Endothelial cell of umbilical vein (primary cell): ENCODE measurements at regions not wholly inside any gene's neighbourhood (a gene's known extent, or its start where the extent isn't known, plus 50 kb on each side); places are given as distances from the start of the nearest gene placed in this dataset.

Source experiments
- BruUV-seq: library from RNA; stranded (reverse); fragments of 400-500 nt; replicated peaks from 2 replicates; lab custom pipeline; 2021; lab: Mats Ljungman, UMichigan
- CTCF ChIA-PET: fragments of 300-600, 350-600 bp; sonication (Branson Sonifier 250); formaldehyde crosslinking; loops from one replicate; lab custom pipeline; 2021; ENCODE audit warnings: antibody characterized with exemption, inconsistent platforms; lab: Charles Lee
- POLR2A ChIA-PET: fragments of 300-600, 350-600 bp; sonication (Branson Sonifier 250); formaldehyde crosslinking; loops from one replicate; lab custom pipeline; 2021; ENCODE audit warnings: antibody characterized with exemption, inconsistent platforms; lab: Charles Lee
- DNase-seq: peaks from one replicate; pipeline ENCODE4 v3.0.0-alpha.2; 2011; ENCODE audit warnings: low read depth, low spot score
- FAIRE-seq: peaks from 2 replicates; lab custom pipeline; 2011; peaks lifted over from hg19 to GRCh38; lab: Jason Lieb, UNC
- H2AFZ ChIP-seq: 2 replicates; pipeline ENCODE4 v1.6.0; 2012; ENCODE audit warnings: low read depth, low read length, control low read depth, inconsistent platforms
- H3K27ac ChIP-seq: 2 replicates; pipeline ENCODE4 v1.5.1; 2011; ENCODE audit warnings: low read depth, mild to moderate bottlenecking, control low read depth, low read length, moderate library complexity; ENCODE audit not compliant: insufficient read depth
- H3K27me3 ChIP-seq, 2 experiments: 2 replicates each; pipeline versions ENCODE4 v1.6.0 to v1.6.1; 2011; ENCODE audit warnings: low read length in 2 of 2, mixed read lengths in 1 of 2; ENCODE audit not compliant: control insufficient read depth in 2 of 2, insufficient read depth in 2 of 2
- H3K36me3 ChIP-seq, 2 experiments: 2 replicates in 1 of 2; 3 replicates in 1 of 2; pipeline ENCODE4 v1.5.1; 2011; ENCODE audit warnings: low read length in 2 of 2, mild to moderate bottlenecking in 1 of 2, moderate library complexity in 1 of 2; ENCODE audit not compliant: control insufficient read depth in 2 of 2, insufficient read depth in 2 of 2; ENCODE audit errors: extremely low read depth in 1 of 2
- H3K4me1 ChIP-seq: 3 replicates; pipeline ENCODE4 v1.5.1; 2011; ENCODE audit warnings: mild to moderate bottlenecking, low read length; ENCODE audit not compliant: control insufficient read depth, insufficient read depth; ENCODE audit errors: extremely low read depth
- H3K4me2 ChIP-seq: 2 replicates; pipeline ENCODE4 v1.6.1; 2011; ENCODE audit warnings: low read length, control low read depth, mixed read lengths; ENCODE audit not compliant: insufficient read depth
- H3K4me3 ChIP-seq, 3 experiments: fragments of 200-600 bp in 1 of 3; sonication (generic), shearing (Covaris generic) in 1 of 3; replicated peaks in 1 of 3; 2 replicates each; pipeline ENCODE4 v1.5.1; 2011 to 2016; ENCODE audit warnings: control low read depth in 3 of 3, low read length in 3 of 3, mild to moderate bottlenecking in 2 of 3, inconsistent platforms in 1 of 3, low read depth in 1 of 3, moderate library complexity in 1 of 3; ENCODE audit not compliant: insufficient read depth in 1 of 3
- H3K79me2 ChIP-seq: 2 replicates; pipeline ENCODE4 v1.6.0; 2012; ENCODE audit warnings: low read length, inconsistent platforms; ENCODE audit not compliant: control insufficient read depth, insufficient read depth
- H3K9ac ChIP-seq: replicated peaks from 2 replicates; pipeline ENCODE3; 2011; ENCODE audit warnings: low read length, control low read depth; ENCODE audit not compliant: insufficient read depth; ENCODE audit errors: extremely low read depth
- H3K9me1 ChIP-seq: replicated peaks from 3 replicates; pipeline ENCODE4 v1.6.0; 2011; ENCODE audit warnings: mild to moderate bottlenecking, low read length; ENCODE audit not compliant: control insufficient read depth, insufficient read depth; ENCODE audit errors: extremely low read depth
- H3K9me3 ChIP-seq: replicated peaks from 2 replicates; pipeline ENCODE4 v1.5.1; 2012; ENCODE audit warnings: low read length, inconsistent platforms; ENCODE audit not compliant: control insufficient read depth, insufficient read depth
- H4K20me1 ChIP-seq: replicated peaks from 2 replicates; pipeline ENCODE3; 2011; ENCODE audit warnings: mild to moderate bottlenecking, low read length; ENCODE audit not compliant: control insufficient read depth, insufficient read depth; ENCODE audit errors: extremely low read depth
- EZH2 ChIP-seq: IDR thresholded peaks from 2 replicates; pipeline ENCODE4 v1.6.1; 2012; ENCODE audit warnings: borderline replicate concordance, low read depth, mild to moderate bottlenecking, moderate library complexity, low read length, inconsistent platforms; ENCODE audit not compliant: severe bottlenecking
- FOS ChIP-seq: IDR thresholded peaks from 2 replicates; pipeline ENCODE4 v1.6.1; 2011; ENCODE audit warnings: mild to moderate bottlenecking, low read length, moderate library complexity, borderline replicate concordance; ENCODE audit not compliant: insufficient read depth
- GATA2 ChIP-seq: IDR thresholded peaks from 2 replicates; pipeline ENCODE4 v1.7.0; 2011; ENCODE audit warnings: low read depth, mild to moderate bottlenecking, moderate library complexity, mixed read lengths, low read length; ENCODE audit not compliant: insufficient read length, insufficient read depth
- JUN ChIP-seq: IDR thresholded peaks from 2 replicates; pipeline ENCODE4 v1.6.1; 2011; ENCODE audit warnings: borderline replicate concordance, low read depth; ENCODE audit not compliant: insufficient read length, insufficient read depth
- MYC ChIP-seq: IDR thresholded peaks from one replicate; pipeline ENCODE4 v1.6.1; 2011; ENCODE audit warnings: mild to moderate bottlenecking, low read depth, low read length
- POLR2A ChIP-seq: IDR thresholded peaks from 2 replicates; pipeline ENCODE4 v1.6.1; 2012; ENCODE audit warnings: low read depth, mild to moderate bottlenecking, control low read depth, low read length
- POLR2AphosphoS5 ChIP-seq: IDR thresholded peaks from 2 replicates; pipeline ENCODE4 v1.6.1; 2012; ENCODE audit warnings: low read depth, mild to moderate bottlenecking, control low read depth, low read length, moderate library complexity; ENCODE audit not compliant: insufficient read depth
- dilution Hi-C: fragments of 300-500 bp; cut with MboI; formaldehyde crosslinking; loops from one replicate; pipeline ENCODE4 v1.15.0; 2019; ENCODE audit warnings: low sequenced_read_pairs; ENCODE audit not compliant: extremely low pct_ligation_motif_present
- intact Hi-C: fragments of 100-400 bp; cut with micrococcal nuclease; formaldehyde crosslinking; loops from one replicate; pipeline ENCODE4 v1.10.0; 2022
- TF ChIP-seq, protein P1 (sequence below), 2 donors: IDR thresholded peaks; 1 replicate in 1 of 2; 2 replicates in 1 of 2; pipeline ENCODE4 v1.5.1; 2011; ENCODE audit warnings: low read length in 2 of 2, mild to moderate bottlenecking in 2 of 2, moderate library complexity in 2 of 2, control low read depth in 1 of 2, inconsistent platforms in 1 of 2, low read depth in 1 of 2; ENCODE audit not compliant: insufficient read depth in 1 of 2; ENCODE audit errors: extremely low read depth in 1 of 2
- TF ChIP-seq, protein P2 (sequence below): IDR thresholded peaks from 2 replicates; pipeline ENCODE4 v1.6.1; 2011; ENCODE audit not compliant: insufficient read depth, insufficient read length

DNA sequence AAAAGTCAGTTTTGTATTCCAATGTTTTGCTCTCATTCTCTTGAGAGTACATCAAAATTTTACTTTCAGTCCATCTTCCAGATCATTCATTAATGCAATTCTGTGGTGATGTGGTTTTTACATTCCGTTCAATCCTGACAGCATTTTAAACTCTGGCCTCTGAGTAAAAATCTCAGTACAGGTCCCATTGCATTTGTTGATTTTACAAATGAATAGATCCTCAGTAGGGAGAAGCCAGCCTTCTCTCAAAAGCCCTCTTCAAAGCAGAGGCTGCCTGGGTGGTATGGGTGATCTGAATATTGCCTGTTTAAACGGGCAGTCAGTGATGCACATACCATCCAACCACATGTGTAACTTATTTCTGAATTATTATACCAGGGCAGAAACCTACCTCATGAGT is 72.5 kb upstream of the TSC22D2 start:
- no TSS peak for BruUV-seq
- no peak overlapping the region for H3K27ac ChIP-seq
- intact Hi-C loops, result no loop called here
- DNase-seq (no peak), FAIRE-seq (no peak)
- H3K9ac ChIP-seq, result no peak overlapping the region
- CTCF ChIA-PET, result no interaction called here
- no peaks in the 10 kb centered on the region for H4K20me1 ChIP-seq
- H3K4me2 ChIP-seq, result no peak overlapping the region
- peaks cover 11% of the 10 kb centered on the region for H3K4me1 ChIP-seq
- H2AFZ ChIP-seq, result no peak overlapping the region
- TF ChIP-seq FOS (no peak), JUN (no peak), MYC (no peak), POLR2AphosphoS5 (no peak), POLR2A (no peak)
- TF ChIP-seq, protein P1, sequence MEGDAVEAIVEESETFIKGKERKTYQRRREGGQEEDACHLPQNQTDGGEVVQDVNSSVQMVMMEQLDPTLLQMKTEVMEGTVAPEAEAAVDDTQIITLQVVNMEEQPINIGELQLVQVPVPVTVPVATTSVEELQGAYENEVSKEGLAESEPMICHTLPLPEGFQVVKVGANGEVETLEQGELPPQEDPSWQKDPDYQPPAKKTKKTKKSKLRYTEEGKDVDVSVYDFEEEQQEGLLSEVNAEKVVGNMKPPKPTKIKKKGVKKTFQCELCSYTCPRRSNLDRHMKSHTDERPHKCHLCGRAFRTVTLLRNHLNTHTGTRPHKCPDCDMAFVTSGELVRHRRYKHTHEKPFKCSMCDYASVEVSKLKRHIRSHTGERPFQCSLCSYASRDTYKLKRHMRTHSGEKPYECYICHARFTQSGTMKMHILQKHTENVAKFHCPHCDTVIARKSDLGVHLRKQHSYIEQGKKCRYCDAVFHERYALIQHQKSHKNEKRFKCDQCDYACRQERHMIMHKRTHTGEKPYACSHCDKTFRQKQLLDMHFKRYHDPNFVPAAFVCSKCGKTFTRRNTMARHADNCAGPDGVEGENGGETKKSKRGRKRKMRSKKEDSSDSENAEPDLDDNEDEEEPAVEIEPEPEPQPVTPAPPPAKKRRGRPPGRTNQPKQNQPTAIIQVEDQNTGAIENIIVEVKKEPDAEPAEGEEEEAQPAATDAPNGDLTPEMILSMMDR (IDR thresholded peaks at IDR 0.05; ENCODE audit: extremely low read depth in 1 of 2, insufficient read depth in 1 of 2, low read depth in 1 of 2, low read length in 2 of 2), result no peak
- H3K79me2 ChIP-seq, result no peaks in the 10 kb centered on the region
- dilution Hi-C loops, result no loop called here
- no peak overlapping the region for H3K4me3 ChIP-seq
- H3K27me3 ChIP-seq, result no peaks in the 10 kb centered on the region
- no peaks in the 10 kb centered on the region for H3K9me1 ChIP-seq
- POLR2A ChIA-PET, result no interaction called here
- H3K36me3 ChIP-seq, result no peaks in the 10 kb centered on the region
- H3K9me3 ChIP-seq, result no peaks in the 10 kb centered on the region

DNA sequence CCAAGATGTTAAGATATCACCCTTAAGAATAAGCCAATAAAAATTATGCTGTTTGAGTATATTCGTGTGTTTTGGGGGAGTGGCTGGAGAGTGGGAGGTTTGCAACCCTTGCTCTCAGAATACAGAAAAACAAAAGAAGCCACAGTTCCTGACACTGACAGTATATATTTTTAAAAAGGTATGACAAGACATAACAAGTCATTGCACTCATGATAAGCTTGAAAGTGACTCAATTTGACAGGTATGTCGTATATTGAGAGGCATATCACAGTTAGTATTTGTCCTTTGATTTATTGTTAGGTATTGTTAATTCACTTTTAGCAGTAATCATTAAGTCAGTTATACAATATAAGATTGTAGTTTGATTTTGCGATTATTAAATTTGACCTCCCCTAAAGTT is 73.1 kb upstream of the TSC22D2 start:
- FAIRE-seq, result no peak
- Histone ChIP-seq H3K27me3 (no peaks in the 10 kb centered on the region), H3K9me3 (no peaks in the 10 kb centered on the region), H2AFZ (no peak overlapping the region), H3K4me1 (peaks cover 11% of the 10 kb centered on the region), H3K36me3 (no peaks in the 10 kb centered on the region), H4K20me1 (no peaks in the 10 kb centered on the region), H3K27ac (no peak overlapping the region), H3K4me3 (no peak overlapping the region), H3K9ac (no peak overlapping the region), H3K4me2 (no peak overlapping the region), H3K9me1 (no peaks in the 10 kb centered on the region), H3K79me2 (no peaks in the 10 kb centered on the region)
- DNase-seq, result no peak
- no TSS peak for BruUV-seq
- intact Hi-C loops (no loop called here), dilution Hi-C loops (no loop called here)
- POLR2A ChIA-PET, result no interaction called here
- CTCF ChIA-PET, result interaction anchor here (1.9 kb wide), 1 partner anchor 161 kb away, joined by 6 read pairs; no protein-coding TSS in a partner anchor
- TF ChIP-seq GATA2, result no peak
- no peak for TF ChIP-seq JUN
- TF ChIP-seq, protein P1 (IDR thresholded peaks at IDR 0.05; ENCODE audit: extremely low read depth in 1 of 2, insufficient read depth in 1 of 2, low read depth in 1 of 2, low read length in 2 of 2), result no peak
- TF ChIP-seq, protein P2, sequence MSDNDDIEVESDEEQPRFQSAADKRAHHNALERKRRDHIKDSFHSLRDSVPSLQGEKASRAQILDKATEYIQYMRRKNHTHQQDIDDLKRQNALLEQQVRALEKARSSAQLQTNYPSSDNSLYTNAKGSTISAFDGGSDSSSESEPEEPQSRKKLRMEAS, result no peak
- TF ChIP-seq POLR2A, result no peak
- no peak for TF ChIP-seq EZH2
- no peak for TF ChIP-seq POLR2AphosphoS5
- no peak for TF ChIP-seq MYC
- no peak for TF ChIP-seq FOS
